NB4 (cell line): ENCODE measurements at regions not wholly inside any gene's neighbourhood (a gene's known extent, or its start where the extent isn't known, plus 50 kb on each side); places are given as distances from the start of the nearest gene placed in this dataset.
A peak's percentile ranks its signal among the peaks of the same experiment; 100 is the strongest.

Experiments used
- DNase-seq: peaks from one replicate; pipeline ENCODE4 v3.0.0; 2010; ENCODE audit warnings: low read depth
- H3K4me3 ChIP-seq: one replicate; pipeline ENCODE4 v1.5.1; 2011; ENCODE audit warnings: mild to moderate bottlenecking, low read depth, low read length, moderate library complexity
- CTCF ChIP-seq: IDR thresholded peaks from one replicate; pipeline ENCODE4 v1.5.1; 2012; ENCODE audit warnings: low read depth, low read length
- MAX ChIP-seq: IDR thresholded peaks from 2 replicates; pipeline ENCODE4 v1.6.1; 2011; ENCODE audit warnings: low read depth, low read length
- MYC ChIP-seq: IDR thresholded peaks from 2 replicates; pipeline ENCODE4 v1.6.1; 2011; ENCODE audit warnings: low read depth, low read length
- POLR2A ChIP-seq: IDR thresholded peaks from 2 replicates; pipeline ENCODE4 v1.6.1; 2011; ENCODE audit warnings: mild to moderate bottlenecking; ENCODE audit not compliant: insufficient read length; ENCODE audit errors: extremely low read depth

- no peak overlapping the region for H3K4me3 ChIP-seq
- no peak for DNase-seq
- no peak for TF ChIP-seq MAX
- TF ChIP-seq POLR2A = no peak
- no peak for TF ChIP-seq MYC
- no peak for TF ChIP-seq CTCF
These were observed 339.1 kb upstream of the API5 start for GRCh38 chr11:42972741-42973140.

- peak; percentile 7 for DNase-seq
- no peak overlapping the region for H3K4me3 ChIP-seq
- TF ChIP-seq POLR2A (no peak), CTCF (peak; percentile 12)
These were observed 337.2 kb upstream of the API5 start for GRCh38 chr11:42974510-42975179.

GRCh38 chr11:42975180-42975529 is 336.6 kb upstream of the API5 start:
- no peak for DNase-seq
- TF ChIP-seq POLR2A (no peak), MYC (no peak), MAX (no peak), CTCF (no peak)

GRCh38 chr11:42976636-42977217 is 335.1 kb upstream of the API5 start:
- H3K4me3 ChIP-seq = no peak overlapping the region
- no peak for DNase-seq
- no peak for TF ChIP-seq POLR2A
- no peak for TF ChIP-seq MAX
- TF ChIP-seq MYC = no peak
- TF ChIP-seq CTCF = no peak

More at GRCh38 chr11:42975180-42975529, 336.6 kb upstream of the API5 start:
- H3K4me3 ChIP-seq = no peak overlapping the region

- no peak for DNase-seq
- no peak overlapping the region for H3K4me3 ChIP-seq
- no peak for TF ChIP-seq CTCF
- no peak for TF ChIP-seq POLR2A
- no peak for TF ChIP-seq MAX
- TF ChIP-seq MYC = no peak
These were observed 319.2 kb upstream of the API5 start for GRCh38 chr11:42992594-42992993.
